ENCODE measurements at regions not wholly inside any gene's neighbourhood (a gene's known extent, or its start where the extent isn't known, plus 50 kb on each side); places are given as distances from the start of the nearest gene placed in this dataset.

DNA sequence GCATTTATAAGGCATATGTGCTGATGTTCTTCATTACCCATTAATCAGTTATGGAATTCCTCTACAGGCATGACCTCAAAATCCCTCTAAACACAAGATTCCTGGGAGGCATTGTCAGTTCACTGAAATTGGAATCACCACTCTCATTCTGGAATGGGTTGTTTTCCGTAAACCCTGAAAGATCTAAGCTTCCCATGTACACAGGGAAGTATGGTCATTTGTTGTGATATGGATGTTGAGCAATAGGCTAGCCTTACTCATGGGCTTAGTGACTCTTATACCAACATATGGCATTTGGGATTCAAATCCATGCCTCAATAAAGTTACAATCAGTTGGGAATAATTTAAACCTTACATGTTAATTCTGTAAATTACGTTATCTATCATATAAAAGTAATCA, 258.0 kb downstream of the XPNPEP1 start:
- no peak for TF ChIP-seq CTCF (IDR thresholded peaks at IDR 0.05 in 8 of 11, conservative IDR thresholded peaks at IDR 0.05 in 3 of 11)
- no peak for TF ChIP-seq POLR2AphosphoS5 (IDR thresholded peaks at IDR 0.05)

Data from spleen (tissue), 7 donors.